H1 (cell line): ENCODE measurements at regions not wholly inside any gene's neighbourhood (a gene's known extent, or its start where the extent isn't known, plus 50 kb on each side); places are given as distances from the start of the nearest gene placed in this dataset.

ENCODE experiments used
- CTCF ChIA-PET: fragments of 300-600 bp; sonication (Branson Sonifier 250); formaldehyde crosslinking; loops from one replicate; lab custom pipeline; 2021; ENCODE audit not compliant: partially characterized antibody; lab: Charles Lee
- POLR2A ChIA-PET: fragments of 300-600 bp; sonication (Branson Sonifier 250); formaldehyde crosslinking; loops from one replicate; lab custom pipeline; 2021; ENCODE audit warnings: inconsistent platforms; ENCODE audit not compliant: partially characterized antibody; lab: Charles Lee
- DNase-seq, 2 experiments: peaks; one replicate each; pipeline versions ENCODE4 v3.0.0 to v3.0.0-alpha.2; 2010 to 2022; ENCODE audit warnings: low spot score in 2 of 2, low read depth in 1 of 2, mixed read lengths in 1 of 2
- FAIRE-seq: peaks from 2 replicates; lab custom pipeline; 2011; peaks lifted over from hg19 to GRCh38; lab: Jason Lieb, UNC
- H2AFZ ChIP-seq: 2 replicates; pipeline ENCODE4 v1.8.1; 2012; ENCODE audit warnings: low read length, inconsistent platforms
- H2AK5ac ChIP-seq: 2 replicates; pipeline ENCODE4 v1.6.1; 2013; ENCODE audit warnings: low read depth, low read length
- H2BK120ac ChIP-seq: replicated peaks from 2 replicates; pipeline ENCODE3; 2013; ENCODE audit warnings: low read depth, low read length, inconsistent platforms
- H2BK12ac ChIP-seq: 2 replicates; pipeline ENCODE4 v1.6.1; 2013; ENCODE audit warnings: low read depth, low read length
- H2BK15ac ChIP-seq: 2 replicates; pipeline ENCODE4 v1.6.1; 2013; ENCODE audit warnings: low read length
- H2BK20ac ChIP-seq: 2 replicates; pipeline ENCODE4 v1.6.1; 2013; ENCODE audit warnings: low read length
- H2BK5ac ChIP-seq: 2 replicates; pipeline ENCODE4 v1.6.1; 2013; ENCODE audit warnings: low read depth, low read length
- H3K14ac ChIP-seq: 2 replicates; pipeline ENCODE4 v1.6.1; 2013; ENCODE audit warnings: inconsistent platforms; ENCODE audit not compliant: insufficient read length
- H3K18ac ChIP-seq: 2 replicates; pipeline ENCODE4 v1.6.1; 2013; ENCODE audit warnings: low read length; ENCODE audit errors: extremely low read depth
- H3K23ac ChIP-seq: 2 replicates; pipeline ENCODE4 v1.6.1; 2013; ENCODE audit warnings: inconsistent platforms; ENCODE audit not compliant: insufficient read length
- H3K23me2 ChIP-seq: 2 replicates; pipeline ENCODE4 v1.6.1; 2013; ENCODE audit warnings: low read depth, low read length
- H3K27ac ChIP-seq: 2 replicates; pipeline ENCODE4 v1.6.1; 2011; ENCODE audit warnings: low read depth, low read length, inconsistent platforms
- H3K27me3 ChIP-seq, 4 experiments: replicated peaks in 1 of 4; 1 replicate in 1 of 4; 2 replicates in 3 of 4; pipeline versions ENCODE4 v1.6.1 to v1.8.1; 2011 to 2013; ENCODE audit warnings: low read length in 3 of 4, mild to moderate bottlenecking in 3 of 4, inconsistent platforms in 2 of 4, mixed read lengths in 2 of 4, moderate library complexity in 1 of 4; ENCODE audit not compliant: control insufficient read depth in 3 of 4, insufficient read depth in 3 of 4; ENCODE audit errors: extremely low read depth in 1 of 4
- H3K36me3 ChIP-seq, 4 experiments: 2 replicates each; pipeline versions ENCODE4 v1.6.1 to v1.8.1; 2011 to 2013; ENCODE audit warnings: mild to moderate bottlenecking in 4 of 4, low read length in 3 of 4, moderate library complexity in 2 of 4, control low read depth in 1 of 4, inconsistent platforms in 1 of 4; ENCODE audit not compliant: insufficient read depth in 4 of 4, control insufficient read depth in 2 of 4
- H3K4ac ChIP-seq: replicated peaks from 2 replicates; pipeline ENCODE3; 2013; ENCODE audit warnings: low read length, low read depth, mixed read lengths, inconsistent platforms; ENCODE audit not compliant: insufficient read length
- H3K4me1 ChIP-seq, 4 experiments: replicated peaks in 1 of 4; 1 replicate in 1 of 4; 2 replicates in 3 of 4; pipeline versions ENCODE4 v1.6.1 to v1.8.1; 2011 to 2013; ENCODE audit warnings: low read length in 3 of 4, inconsistent platforms in 2 of 4, mixed read lengths in 1 of 4; ENCODE audit not compliant: insufficient read depth in 4 of 4, control insufficient read depth in 3 of 4
- H3K4me2 ChIP-seq, 2 experiments: 2 replicates each; pipeline versions ENCODE4 v1.6.1 to v1.8.1; 2011 to 2013; ENCODE audit warnings: low read depth in 2 of 2, low read length in 2 of 2, control low read depth in 1 of 2, inconsistent platforms in 1 of 2, mild to moderate bottlenecking in 1 of 2; ENCODE audit not compliant: insufficient read depth in 1 of 2
- H3K4me3 ChIP-seq, 4 experiments: fragments of 200-600, 300-600 bp in 1 of 4; sonication (generic), shearing (Covaris generic), sonication (Bioruptor Twin) in 1 of 4; 2 replicates each; pipeline versions ENCODE4 v1.5.1 to v1.8.1; 2011 to 2016; ENCODE audit warnings: low read length in 4 of 4, low read depth in 3 of 4, control low read depth in 2 of 4, inconsistent platforms in 2 of 4, mild to moderate bottlenecking in 2 of 4, mixed read lengths in 1 of 4, moderate library complexity in 1 of 4; ENCODE audit not compliant: insufficient read depth in 2 of 4; ENCODE audit errors: extremely low read depth in 1 of 4
- H3K56ac ChIP-seq: replicated peaks from 2 replicates; pipeline ENCODE3; 2013; ENCODE audit warnings: low read depth, mild to moderate bottlenecking, mixed read lengths, low read length, inconsistent platforms; ENCODE audit not compliant: insufficient read length
- H3K79me1 ChIP-seq: 2 replicates; pipeline ENCODE4 v1.6.1; 2013; ENCODE audit warnings: low read depth, low read length, control low read depth
- H3K79me2 ChIP-seq, 2 experiments: 2 replicates each; pipeline versions ENCODE4 v1.6.1 to v1.8.1; 2012 to 2013; ENCODE audit warnings: low read length in 2 of 2, mild to moderate bottlenecking in 2 of 2, inconsistent platforms in 1 of 2; ENCODE audit not compliant: insufficient read depth in 2 of 2, control insufficient read depth in 1 of 2
- H3K9ac ChIP-seq, 4 experiments: replicated peaks in 1 of 4; 1 replicate in 1 of 4; 2 replicates in 3 of 4; pipeline versions ENCODE4 v1.6.1 to v1.8.1; 2011 to 2013; ENCODE audit warnings: low read depth in 3 of 4, low read length in 3 of 4, control low read depth in 2 of 4, mild to moderate bottlenecking in 2 of 4, moderate library complexity in 2 of 4, inconsistent platforms in 1 of 4; ENCODE audit errors: extremely low read depth in 1 of 4
- H3K9me3 ChIP-seq, 2 experiments: 2 replicates each; pipeline versions ENCODE4 v1.6.1 to v1.8.1; 2012 to 2013; ENCODE audit warnings: mild to moderate bottlenecking in 2 of 2, moderate library complexity in 2 of 2, control low read depth in 1 of 2, inconsistent platforms in 1 of 2, low read depth in 1 of 2, low read length in 1 of 2, mixed read lengths in 1 of 2; ENCODE audit not compliant: insufficient read depth in 2 of 2
- H4K20me1 ChIP-seq, 2 experiments: replicated peaks in 1 of 2; 2 replicates each; pipeline versions ENCODE3 to v1.8.1; 2011 to 2013; ENCODE audit warnings: inconsistent platforms in 2 of 2, low read length in 2 of 2, mild to moderate bottlenecking in 1 of 2; ENCODE audit not compliant: insufficient read depth in 2 of 2, control insufficient read depth in 1 of 2
- H4K5ac ChIP-seq: 2 replicates; pipeline ENCODE4 v1.6.1; 2013; ENCODE audit warnings: low read length, low read depth, mixed read lengths, inconsistent platforms; ENCODE audit not compliant: insufficient read length
- H4K8ac ChIP-seq: 2 replicates; pipeline ENCODE4 v1.8.0; 2013; ENCODE audit warnings: mild to moderate bottlenecking, moderate library complexity, low read length, inconsistent platforms; ENCODE audit not compliant: insufficient read depth; ENCODE audit errors: extremely low read depth
- H4K91ac ChIP-seq: replicated peaks from 2 replicates; pipeline ENCODE3; 2013; ENCODE audit warnings: low read length, mixed read lengths, inconsistent platforms; ENCODE audit not compliant: insufficient read length
- CHD2 ChIP-seq: IDR thresholded peaks from 2 replicates; pipeline ENCODE4 v1.6.1; 2012; ENCODE audit warnings: low read length, improper control_type of control experiment
- HDAC6 ChIP-seq: IDR thresholded peaks from one replicate; pipeline ENCODE4 v1.7.1; 2012; ENCODE audit warnings: low read depth, mild to moderate bottlenecking, inconsistent platforms, low read length, moderate library complexity
- RAD21 ChIP-seq, 2 experiments: IDR thresholded peaks in 1 of 2; conservative IDR thresholded peaks in 1 of 2; 2 replicates each; pipeline ENCODE4 v1.6.1; 2011; ENCODE audit warnings: low read depth in 2 of 2, low read length in 2 of 2, improper control_type of control experiment in 1 of 2, inconsistent platforms in 1 of 2, mild to moderate bottlenecking in 1 of 2, moderate library complexity in 1 of 2
- SIN3A ChIP-seq, 2 experiments: IDR thresholded peaks in 1 of 2; conservative IDR thresholded peaks in 1 of 2; 2 replicates each; pipeline ENCODE4 v1.6.1; 2011 to 2012; ENCODE audit warnings: low read length in 2 of 2, improper control_type of control experiment in 1 of 2, low read depth in 1 of 2, mild to moderate bottlenecking in 1 of 2
- TAF1 ChIP-seq: IDR thresholded peaks from 2 replicates; pipeline ENCODE4 v1.6.1; 2011; ENCODE audit warnings: mild to moderate bottlenecking, low read depth, low read length
- TAF7 ChIP-seq: optimal IDR thresholded peaks from 2 replicates; pipeline ENCODE3; 2011; ENCODE audit warnings: low read depth, mild to moderate bottlenecking, inconsistent platforms, low read length, moderate library complexity, borderline replicate concordance
- WGBS, 2 experiments: shearing (Covaris generic) in 1 of 2; methylation state at CpG; one replicate each; pipeline versions ENCODE4 v1.1.6 to v1.1.7; 2013 to 2015; ENCODE audit warnings: low lambda C conversion rate in 2 of 2, mixed read lengths in 2 of 2, inconsistent platforms in 1 of 2, low coverage in 1 of 2, missing lambda C conversion rate in 1 of 2; ENCODE audit not compliant: insufficient replicate concordance in 2 of 2, insufficient coverage in 1 of 2, insufficient read length in 1 of 2; ENCODE audit errors: extremely low coverage in 1 of 2, missing lambda C conversion rate in 1 of 2; 5-methylcytosine and 5-hydroxymethylcytosine counted together

DNA sequence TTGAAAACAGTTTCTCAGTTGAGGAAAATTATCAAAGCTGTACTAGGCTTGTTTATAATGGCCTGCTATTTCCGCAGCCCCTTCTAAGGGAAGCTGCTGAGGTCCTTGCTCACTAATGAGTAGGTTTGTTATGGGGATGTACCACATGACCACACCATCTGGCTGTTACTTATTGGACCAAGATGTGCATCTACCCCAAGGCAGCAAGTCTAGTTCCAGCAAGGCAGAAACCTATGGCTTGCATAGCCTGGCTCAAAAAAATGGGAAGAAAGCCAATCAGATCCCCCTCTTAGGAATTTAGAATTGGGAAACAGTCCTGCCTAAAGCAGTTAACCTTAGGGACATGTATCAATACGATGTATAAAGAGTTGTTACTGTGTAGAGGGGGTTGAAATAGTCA is 186.5 kb upstream of the SPRY2 start:
- no peak overlapping the region for H2BK5ac ChIP-seq
- H3K79me1 ChIP-seq, result no peaks in the 10 kb centered on the region
- H4K5ac ChIP-seq, result no peak overlapping the region
- H2BK12ac ChIP-seq, result no peak overlapping the region
- H3K18ac ChIP-seq, result no peak overlapping the region
- no peak overlapping the region for H2BK120ac ChIP-seq
- no peak for DNase-seq
- no peaks in the 10 kb centered on the region for H3K4me1 ChIP-seq
- no peak overlapping the region for H3K4me2 ChIP-seq
- no peak overlapping the region for H2BK20ac ChIP-seq
- H3K14ac ChIP-seq, result no peak overlapping the region
- no peak overlapping the region for H2AFZ ChIP-seq
- H4K8ac ChIP-seq, result no peak overlapping the region
- FAIRE-seq, result no peak
- no peaks in the 10 kb centered on the region for H3K27me3 ChIP-seq
- H3K36me3 ChIP-seq, result no peaks in the 10 kb centered on the region
- no peak overlapping the region for H3K9ac ChIP-seq
- no peaks in the 10 kb centered on the region for H3K9me3 ChIP-seq
- no peaks in the 10 kb centered on the region for H3K79me2 ChIP-seq
- H3K4ac ChIP-seq, result no peak overlapping the region
- H3K4me3 ChIP-seq, result no peak overlapping the region
- CTCF ChIA-PET, result interaction anchor here (0.6 kb wide), 1 partner anchor 874 kb away, joined by 3 read pairs; no protein-coding TSS in a partner anchor
- no peak overlapping the region for H2BK15ac ChIP-seq
- no peak overlapping the region for H3K56ac ChIP-seq
- no peaks in the 10 kb centered on the region for H4K20me1 ChIP-seq
- no peak overlapping the region for H2AK5ac ChIP-seq
- H3K23ac ChIP-seq, result no peak overlapping the region
- H3K27ac ChIP-seq, result no peak overlapping the region
- H3K23me2 ChIP-seq, result 0 out of 2 replicates have a peak, but pooled peaks cover 1% of the 10 kb centered on the region
- 92% methylated on average over 2 of the region's 2 CpGs; no CpG with 5 or more reads in 1 of the 2 experiments for WGBS, 2 experiments
- POLR2A ChIA-PET, result no interaction called here
- no peak overlapping the region for H4K91ac ChIP-seq
- TF ChIP-seq TAF7 (no peak), RAD21 (IDR thresholded peaks at IDR 0.05 in 1 of 2, conservative IDR thresholded peaks at IDR 0.05 in 1 of 2; ENCODE audit: low read depth in 2 of 2, low read length in 2 of 2) (no peak), CHD2 (no peak), SIN3A (conservative IDR thresholded peaks at IDR 0.05 in 1 of 2, IDR thresholded peaks at IDR 0.05 in 1 of 2; ENCODE audit: low read depth in 1 of 2, low read length in 2 of 2) (no peak), TAF1 (no peak), HDAC6 (no peak)
